B cell (primary cell): ENCODE measurements at regions not wholly inside any gene's neighbourhood (a gene's known extent, or its start where the extent isn't known, plus 50 kb on each side); places are given as distances from the start of the nearest gene placed in this dataset.

Experiments
- ATAC-seq: fragments of 200-7000 bp; cut with Tn5 transposase; one replicate; pipeline ENCODE4 v1.10.0; 2021; ENCODE audit warnings: low read depth, mild to moderate bottlenecking, moderate number of reproducible peaks, moderate library complexity
- CTCF ChIA-PET: fragments of 350-600 bp; sonication (Branson Sonifier 250); formaldehyde crosslinking; loops from one replicate; lab custom pipeline; 2021; ENCODE audit warnings: antibody characterized with exemption, inconsistent platforms; lab: Charles Lee
- POLR2A ChIA-PET: fragments of 350-600 bp; sonication (Branson Sonifier 250); formaldehyde crosslinking; loops from one replicate; lab custom pipeline; 2021; ENCODE audit warnings: antibody characterized with exemption; lab: Charles Lee
- DNase-seq: peaks from one replicate; pipeline ENCODE4 v3.0.0; 2013
- H2AFZ ChIP-seq: 2 replicates; pipeline ENCODE4 v1.6.1; 2012; ENCODE audit warnings: mild to moderate bottlenecking, low read depth, low read length; ENCODE audit not compliant: insufficient read depth, poor library complexity, severe bottlenecking
- H3K27ac ChIP-seq, 2 donors: 1 replicate in 1 of 2; 2 replicates in 1 of 2; pipeline ENCODE4 v1.5.1; 2012 to 2013; ENCODE audit warnings: low read length in 2 of 2, mild to moderate bottlenecking in 2 of 2, moderate library complexity in 1 of 2
- H3K27me3 ChIP-seq, 4 experiments: fragments of 200-600 bp in 1 of 4; sonication (generic) in 1 of 4; replicated peaks in 1 of 4; 1 replicate in 2 of 4; 2 replicates in 2 of 4; pipeline versions ENCODE4 v1.6.1 to v1.7.0; 2013 to 2016; ENCODE audit warnings: low read length in 3 of 4, mild to moderate bottlenecking in 2 of 4, mixed read lengths in 1 of 4, moderate library complexity in 1 of 4; ENCODE audit not compliant: insufficient read depth in 4 of 4, control insufficient read depth in 3 of 4; ENCODE audit errors: control extremely low read depth in 1 of 4
- H3K36me3 ChIP-seq, 2 experiments: replicated peaks in 1 of 2; 1 replicate in 1 of 2; 2 replicates in 1 of 2; pipeline versions ENCODE4 v1.6.1 to v1.7.1; 2013; ENCODE audit warnings: low read length in 1 of 2; ENCODE audit not compliant: insufficient read depth in 2 of 2, control insufficient read depth in 1 of 2; ENCODE audit errors: control extremely low read depth in 1 of 2, extremely low read depth in 1 of 2
- H3K4me1 ChIP-seq, 2 donors: fragments of 200-600 bp in 1 of 2; sonication (generic) in 1 of 2; 1 replicate in 1 of 2; 2 replicates in 1 of 2; pipeline versions ENCODE4 v1.5.1 to v1.6.1; 2013 to 2017; ENCODE audit warnings: low read length in 2 of 2; ENCODE audit not compliant: control insufficient read depth in 2 of 2, insufficient read depth in 2 of 2
- H3K4me2 ChIP-seq: replicated peaks from 2 replicates; pipeline ENCODE3; 2012; ENCODE audit warnings: mild to moderate bottlenecking, low read depth, low read length; ENCODE audit not compliant: poor library complexity, severe bottlenecking
- H3K4me3 ChIP-seq, 5 experiments: fragments of 200-600 bp in 1 of 5; sonication (generic) in 1 of 5; 1 replicate in 3 of 5; 2 replicates in 2 of 5; pipeline versions ENCODE4 v1.5.1 to v1.7.0; 2011 to 2016; ENCODE audit warnings: low read length in 4 of 5, mild to moderate bottlenecking in 4 of 5, low read depth in 2 of 5, control low read depth in 1 of 5, moderate library complexity in 1 of 5; ENCODE audit not compliant: insufficient read depth in 1 of 5; ENCODE audit errors: control extremely low read depth in 1 of 5, extremely low read depth in 1 of 5
- H3K79me2 ChIP-seq: fragments of 200-600 bp; sonication (generic); one replicate; pipeline ENCODE4 v1.6.0; 2016; ENCODE audit warnings: low read length; ENCODE audit not compliant: control insufficient read depth, insufficient read depth
- H3K9ac ChIP-seq: fragments of 200-600 bp; sonication (generic); 2 replicates; pipeline ENCODE4 v1.6.1; 2017; ENCODE audit warnings: mild to moderate bottlenecking, low read length, moderate library complexity
- H3K9me3 ChIP-seq, 3 donors: one replicate each; pipeline versions ENCODE4 v1.6.1 to v1.7.1; 2013; ENCODE audit warnings: low read length in 2 of 3; ENCODE audit not compliant: control insufficient read depth in 2 of 3, insufficient read depth in 1 of 3; ENCODE audit errors: control extremely low read depth in 1 of 3
- H4K20me1 ChIP-seq: 2 replicates; pipeline ENCODE4 v1.6.0; 2012; ENCODE audit warnings: mild to moderate bottlenecking, low read length; ENCODE audit not compliant: insufficient read depth, control insufficient read depth, poor library complexity, severe bottlenecking
- H3K27ac Mint-ChIP-seq: one replicate; pipeline ENCODE4 v1.8.0; 2021; ENCODE audit warnings: mixed read lengths
- H3K27me3 Mint-ChIP-seq: one replicate; pipeline ENCODE4 v1.8.0; 2021; ENCODE audit warnings: mixed read lengths
- H3K4me1 Mint-ChIP-seq: one replicate; pipeline ENCODE4 v1.8.0; 2021; ENCODE audit warnings: mixed read lengths
- H3K4me3 Mint-ChIP-seq: one replicate; pipeline ENCODE4 v1.8.0; 2021; ENCODE audit warnings: mixed read lengths
- H3K9me3 Mint-ChIP-seq: one replicate; pipeline ENCODE4 v1.8.0; 2022; ENCODE audit warnings: mixed read lengths; ENCODE audit not compliant: insufficient read depth
- EZH2 ChIP-seq: IDR thresholded peaks from 2 replicates; pipeline ENCODE4 v1.6.1; 2012; ENCODE audit warnings: borderline replicate concordance, low read depth, mild to moderate bottlenecking, moderate library complexity, low read length; ENCODE audit not compliant: insufficient read depth, poor library complexity, severe bottlenecking
- WGBS: methylation state at CpG from one replicate; pipeline ENCODE4 v1.1.5; 2013; ENCODE audit warnings: missing lambda C conversion rate; ENCODE audit not compliant: insufficient coverage; 5-methylcytosine and 5-hydroxymethylcytosine counted together
- intact Hi-C: fragments of 100-400 bp; cut with micrococcal nuclease; formaldehyde crosslinking; loops from one replicate; pipeline ENCODE4 v1.10.0; 2022
- TF ChIP-seq, protein P1 (sequence below): fragments of 200-600 bp; IDR thresholded peaks from one replicate; pipeline ENCODE4 v1.8.0; 2022; ENCODE audit warnings: antibody characterized with exemption, mild to moderate bottlenecking

DNA sequence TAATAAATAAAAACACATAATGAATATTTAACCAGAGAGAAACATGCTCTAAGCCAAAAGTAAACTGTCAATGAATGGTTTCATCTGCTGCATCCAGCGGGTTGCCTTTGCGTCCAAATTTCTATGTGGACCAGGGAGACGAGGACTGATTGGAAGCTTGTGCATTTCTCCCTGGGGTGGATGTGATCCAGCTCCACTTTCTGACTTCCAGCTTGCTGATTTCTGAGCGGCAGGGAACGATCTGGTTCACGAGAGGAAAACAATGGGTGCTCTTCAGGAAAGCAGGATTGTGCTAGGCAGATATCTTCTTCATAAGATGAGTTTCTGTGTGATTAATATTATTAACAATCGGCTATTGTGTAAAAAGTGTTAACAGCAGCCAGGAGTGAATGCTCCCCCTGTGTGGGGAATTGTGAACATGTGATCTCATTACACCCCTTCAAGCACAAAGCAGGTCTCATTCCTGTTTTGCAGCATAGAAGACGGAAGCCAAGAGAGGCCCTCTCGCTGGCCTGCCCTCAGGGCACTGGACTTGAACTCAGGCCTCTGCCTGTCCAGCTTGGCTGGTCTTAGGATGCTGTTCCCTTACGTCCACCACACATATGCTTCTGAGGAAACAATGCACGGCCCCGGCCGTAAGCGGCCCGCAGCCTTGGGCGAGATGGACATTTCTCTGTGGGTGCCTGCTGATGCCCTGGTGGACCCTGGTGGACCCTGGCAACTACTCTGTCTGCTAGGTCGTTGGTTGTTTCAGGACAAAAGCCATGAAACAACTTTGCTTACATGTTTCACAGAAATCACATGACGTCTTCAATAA lies 183.4 kb upstream of the C1orf174 start:
- Histone ChIP-seq H3K9ac (no peak overlapping the region), H3K79me2 (no peaks in the 10 kb centered on the region), H3K36me3 (no peaks in the 10 kb centered on the region), H3K9me3 (peaks cover 0 to 22% (median 0%) of the 10 kb centered on the region in 3 donors), H3K27me3 (no peaks in the 10 kb centered on the region), H3K4me1 (no peaks in the 10 kb centered on the region), H4K20me1 (no peaks in the 10 kb centered on the region), H3K4me3 (no peak overlapping the region), H2AFZ (no peak overlapping the region), H3K4me2 (no peak overlapping the region), H3K27ac (no peak overlapping the region)
- POLR2A ChIA-PET: no interaction called here
- Mint-ChIP-seq H3K4me3 (no peak overlapping the region), H3K9me3 (peaks cover 5% of the 10 kb centered on the region), H3K27ac (no peak overlapping the region), H3K4me1 (no peaks in the 10 kb centered on the region), H3K27me3 (peaks cover 9% of the 10 kb centered on the region)
- TF ChIP-seq, protein P1, sequence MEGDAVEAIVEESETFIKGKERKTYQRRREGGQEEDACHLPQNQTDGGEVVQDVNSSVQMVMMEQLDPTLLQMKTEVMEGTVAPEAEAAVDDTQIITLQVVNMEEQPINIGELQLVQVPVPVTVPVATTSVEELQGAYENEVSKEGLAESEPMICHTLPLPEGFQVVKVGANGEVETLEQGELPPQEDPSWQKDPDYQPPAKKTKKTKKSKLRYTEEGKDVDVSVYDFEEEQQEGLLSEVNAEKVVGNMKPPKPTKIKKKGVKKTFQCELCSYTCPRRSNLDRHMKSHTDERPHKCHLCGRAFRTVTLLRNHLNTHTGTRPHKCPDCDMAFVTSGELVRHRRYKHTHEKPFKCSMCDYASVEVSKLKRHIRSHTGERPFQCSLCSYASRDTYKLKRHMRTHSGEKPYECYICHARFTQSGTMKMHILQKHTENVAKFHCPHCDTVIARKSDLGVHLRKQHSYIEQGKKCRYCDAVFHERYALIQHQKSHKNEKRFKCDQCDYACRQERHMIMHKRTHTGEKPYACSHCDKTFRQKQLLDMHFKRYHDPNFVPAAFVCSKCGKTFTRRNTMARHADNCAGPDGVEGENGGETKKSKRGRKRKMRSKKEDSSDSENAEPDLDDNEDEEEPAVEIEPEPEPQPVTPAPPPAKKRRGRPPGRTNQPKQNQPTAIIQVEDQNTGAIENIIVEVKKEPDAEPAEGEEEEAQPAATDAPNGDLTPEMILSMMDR: no peak
- no peak for TF ChIP-seq EZH2
- intact Hi-C loops: no loop called here
- CTCF ChIA-PET: no interaction called here
- 81% methylated on average over 17 of the region's 18 CpGs for WGBS
- ATAC-seq: no peak
- DNase-seq: no peak

- CTCF ChIA-PET: no interaction called here
- intact Hi-C loops: no loop called here
- no peak for ATAC-seq
- Histone ChIP-seq H3K27me3 (no peaks in the 10 kb centered on the region), H3K4me2 (no peak overlapping the region), H3K36me3 (no peaks in the 10 kb centered on the region), H2AFZ (no peak overlapping the region), H4K20me1 (no peaks in the 10 kb centered on the region), H3K27ac (no peak overlapping the region), H3K9me3 (peaks cover 0 to 21% (median 0%) of the 10 kb centered on the region in 3 donors), H3K4me1 (no peaks in the 10 kb centered on the region), H3K9ac (no peak overlapping the region), H3K4me3 (no peak overlapping the region), H3K79me2 (no peaks in the 10 kb centered on the region)
- no peak overlapping the region for H3K4me3 Mint-ChIP-seq
- no peaks in the 10 kb centered on the region for H3K4me1 Mint-ChIP-seq
- H3K9me3 Mint-ChIP-seq: peaks cover 5% of the 10 kb centered on the region
- peaks cover 9% of the 10 kb centered on the region for H3K27me3 Mint-ChIP-seq
- 89% methylated on average over 5 of the region's 6 CpGs for WGBS
- POLR2A ChIA-PET: no interaction called here
- no peak for TF ChIP-seq EZH2
- TF ChIP-seq, protein P1: no peak
- no peak overlapping the region for H3K27ac Mint-ChIP-seq
- DNase-seq: no peak
Measured at GRCh38 chr1:4084048-4084431, 184.0 kb upstream of the C1orf174 start.
